HG03095 (cell line): ENCODE measurements at regions not wholly inside any gene's neighbourhood (a gene's known extent, or its start where the extent isn't known, plus 50 kb on each side); places are given as distances from the start of the nearest gene placed in this dataset.
"Not testable (repeated sequence)": the region's sequence is repeated elsewhere in the genome, so short reads cannot be mapped to it uniquely, and the experiment has no call there.

Experiments used
- ATAC-seq: cut with Tn5 transposase; IDR thresholded peaks from one replicate; pipeline ENCODE4 v1.9.1; 2021; ENCODE audit warnings: moderate library complexity; ENCODE audit not compliant: unreplicated experiment

DNA sequence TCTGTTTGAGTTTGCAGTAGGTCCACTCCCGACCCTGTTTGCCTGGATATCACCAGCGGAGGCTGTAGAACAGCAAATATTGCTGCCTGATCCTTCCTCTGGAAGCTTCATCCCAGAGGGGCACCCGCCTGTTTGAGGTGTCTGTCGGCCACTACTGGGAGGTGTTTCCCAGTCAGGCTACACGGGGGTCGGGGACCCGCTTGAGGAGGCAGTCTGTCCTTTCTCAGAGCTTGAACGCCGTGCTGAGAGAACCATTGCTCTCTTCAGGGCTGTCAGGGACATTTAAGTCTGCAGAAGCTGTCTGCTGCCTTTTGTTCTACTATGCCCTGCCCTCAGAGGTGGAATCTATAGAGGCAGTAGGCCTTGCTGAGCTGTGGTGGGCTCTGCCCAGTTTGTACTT is 422.3 kb downstream of the CCDC85A start:
- ATAC-seq, result not testable (repeated sequence)

DNA sequence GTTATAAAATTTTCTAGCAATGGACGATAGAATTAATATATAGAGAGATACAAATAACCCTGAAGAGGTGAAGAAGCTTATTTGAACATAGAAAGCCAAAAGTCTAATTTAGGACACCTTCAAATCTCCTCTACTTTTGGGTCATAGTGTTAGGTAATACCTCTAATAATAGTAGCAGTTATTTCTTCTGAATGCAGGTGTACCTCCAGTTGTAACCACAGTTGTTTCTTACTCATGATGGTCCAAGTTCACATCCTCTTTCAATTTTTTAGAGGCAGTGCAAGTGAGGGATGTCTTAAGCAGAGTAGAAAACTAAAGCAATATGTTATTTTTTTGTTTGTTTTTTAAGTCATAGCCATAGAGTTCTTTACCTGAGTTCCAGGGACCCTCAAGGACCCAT is 429.5 kb downstream of the CCDC85A start:
- ATAC-seq, result peak; percentile 79

DNA sequence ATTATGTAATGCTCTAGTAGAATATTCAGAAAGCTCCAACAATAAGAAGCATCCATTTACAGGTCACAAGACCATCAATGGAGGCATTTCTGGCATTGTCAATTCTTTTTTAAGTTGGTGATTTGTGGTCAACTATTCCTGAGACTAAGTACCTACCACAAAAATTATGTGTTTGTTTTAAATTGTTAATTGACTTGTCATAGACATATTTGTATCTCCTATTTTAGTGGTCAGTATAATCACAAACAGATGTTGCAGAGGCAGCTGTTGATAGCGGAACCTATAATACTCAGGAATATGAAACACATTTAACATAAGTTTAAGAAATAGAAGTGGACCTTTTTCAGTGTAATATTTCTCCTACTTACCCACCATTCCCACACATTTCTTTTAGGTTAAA is 430.1 kb downstream of the CCDC85A start:
- ATAC-seq, result no peak

DNA sequence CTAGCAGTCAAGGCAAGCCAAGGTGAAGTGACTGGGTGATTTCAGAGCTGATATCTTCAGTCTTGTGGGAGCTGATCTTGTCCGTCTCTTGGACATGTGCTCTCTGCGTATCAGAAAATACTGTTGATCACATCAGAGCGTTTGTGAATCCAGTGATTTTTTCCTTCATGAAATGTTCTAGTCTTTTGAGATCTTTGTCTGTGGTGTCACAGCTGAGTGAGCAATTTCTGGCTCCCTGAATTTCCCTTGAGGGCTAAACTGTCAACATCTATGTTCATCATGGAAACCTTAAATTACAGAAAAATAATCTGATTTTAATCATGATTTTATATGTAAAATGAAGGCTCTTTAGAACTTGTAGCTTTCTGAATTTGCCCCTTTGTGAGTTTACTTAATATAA is 432.0 kb downstream of the CCDC85A start:
- no peak for ATAC-seq

DNA sequence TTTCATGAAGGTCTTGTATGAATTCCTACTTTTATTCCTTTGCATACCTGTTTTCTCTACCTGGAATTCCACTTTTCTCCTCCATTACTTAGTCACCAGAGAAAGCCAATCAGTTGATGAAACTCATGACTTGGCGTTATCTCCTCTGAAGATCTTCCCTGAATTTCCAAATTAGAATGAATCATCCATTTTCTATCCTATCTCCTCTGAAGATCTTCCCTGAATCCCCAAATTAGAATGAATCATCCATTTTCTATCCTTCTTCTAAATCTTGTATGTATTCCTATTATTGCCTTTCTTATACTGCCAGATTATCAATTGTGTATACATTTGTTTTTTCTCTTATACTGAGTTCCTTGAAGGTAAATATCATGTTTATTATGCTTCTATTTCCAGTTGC is 440.4 kb downstream of the CCDC85A start:
- ATAC-seq, result no peak

DNA sequence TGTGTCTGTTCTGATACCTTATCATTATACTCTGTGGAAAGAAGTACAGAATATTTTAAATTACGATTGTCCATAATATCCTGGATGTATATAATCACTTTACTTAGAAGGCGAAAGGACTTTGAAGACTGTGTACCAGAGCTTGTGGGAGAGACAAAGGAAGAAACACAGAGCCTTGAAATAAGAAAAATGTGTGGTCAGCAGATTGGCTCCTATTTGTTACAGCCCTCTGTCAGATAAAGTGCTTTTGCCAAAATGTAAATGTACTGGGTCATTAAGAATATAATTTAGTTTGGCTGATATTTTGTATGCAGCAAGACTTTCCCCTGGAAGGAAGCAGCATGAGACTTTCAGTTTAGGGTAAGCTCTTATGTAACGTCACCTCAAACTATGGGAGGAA is 443.1 kb downstream of the CCDC85A start:
- ATAC-seq, result no peak

DNA sequence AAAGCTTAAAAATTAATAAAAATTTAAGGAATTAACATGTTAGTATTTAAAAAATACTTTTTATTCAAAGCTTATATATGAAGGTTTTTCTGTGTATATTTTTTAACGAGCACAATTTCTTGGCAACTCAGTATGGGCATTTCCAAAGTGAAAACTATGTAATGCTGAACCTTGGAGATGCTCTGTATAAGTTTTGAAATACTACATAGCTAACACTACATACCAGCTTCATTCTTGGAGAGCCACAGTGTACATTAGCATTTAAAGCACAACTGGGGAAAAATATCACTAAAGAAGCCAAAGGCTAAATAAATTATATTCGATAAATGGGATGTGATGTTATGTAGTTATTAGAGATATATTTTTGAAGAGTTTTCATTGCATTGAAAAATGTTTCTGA is 446.5 kb downstream of the CCDC85A start:
- ATAC-seq, result no peak

DNA sequence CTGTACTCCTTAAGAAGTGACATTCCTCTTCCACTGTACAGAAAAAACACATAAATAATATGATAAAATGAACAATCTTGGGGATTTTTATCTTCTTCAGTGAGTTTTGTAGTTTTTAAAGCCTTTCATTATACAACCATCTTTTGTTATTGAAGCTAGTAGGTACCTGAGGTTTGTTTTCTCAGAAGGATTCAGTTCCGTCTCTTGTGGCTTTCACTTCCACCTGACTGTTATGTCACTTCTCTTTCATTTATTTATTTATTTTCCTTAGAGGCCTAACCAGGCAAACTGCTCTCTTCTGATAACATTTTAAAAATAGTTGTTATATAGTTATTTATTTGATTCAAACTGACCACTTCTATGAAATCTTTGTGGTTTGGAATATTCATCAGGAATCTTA is 464.2 kb downstream of the CCDC85A start:
- no peak for ATAC-seq

DNA sequence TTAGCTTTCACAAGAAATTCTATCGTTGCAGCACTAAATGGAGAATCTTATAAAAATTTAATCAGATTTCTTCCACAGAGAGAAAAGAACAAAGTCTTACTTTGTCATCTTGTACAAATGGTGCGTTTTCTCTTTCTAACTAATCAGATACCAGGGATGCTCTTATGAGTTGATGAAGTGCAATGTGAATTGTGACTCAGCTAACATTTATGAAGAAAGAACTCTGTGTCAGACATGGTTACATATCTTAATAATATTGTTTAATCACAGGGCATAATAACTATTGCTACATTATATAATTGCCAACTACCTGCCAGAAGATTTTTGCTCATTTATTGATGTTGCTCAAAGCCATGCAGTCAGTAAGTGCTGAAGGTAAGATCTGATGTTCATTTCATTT is 465.0 kb downstream of the CCDC85A start:
- no peak for ATAC-seq

DNA sequence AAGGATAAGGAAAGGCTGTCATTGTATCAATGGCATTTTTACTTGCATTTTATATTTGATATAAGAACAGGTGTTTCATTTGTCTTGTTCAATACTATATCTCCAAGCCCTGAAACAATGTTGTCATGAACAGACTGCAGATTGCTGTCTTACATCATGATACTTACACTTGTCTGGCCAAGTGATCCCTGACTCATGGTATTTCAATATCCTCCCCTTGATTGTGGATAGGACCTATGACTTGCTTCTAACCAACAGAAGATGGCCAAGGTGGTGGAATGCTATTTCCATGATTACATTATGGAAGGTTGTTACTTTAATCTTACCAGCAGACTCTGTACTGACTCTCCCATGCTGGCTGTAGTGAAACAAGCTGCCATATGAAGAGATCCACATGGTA is 471.1 kb downstream of the CCDC85A start:
- no peak for ATAC-seq

DNA sequence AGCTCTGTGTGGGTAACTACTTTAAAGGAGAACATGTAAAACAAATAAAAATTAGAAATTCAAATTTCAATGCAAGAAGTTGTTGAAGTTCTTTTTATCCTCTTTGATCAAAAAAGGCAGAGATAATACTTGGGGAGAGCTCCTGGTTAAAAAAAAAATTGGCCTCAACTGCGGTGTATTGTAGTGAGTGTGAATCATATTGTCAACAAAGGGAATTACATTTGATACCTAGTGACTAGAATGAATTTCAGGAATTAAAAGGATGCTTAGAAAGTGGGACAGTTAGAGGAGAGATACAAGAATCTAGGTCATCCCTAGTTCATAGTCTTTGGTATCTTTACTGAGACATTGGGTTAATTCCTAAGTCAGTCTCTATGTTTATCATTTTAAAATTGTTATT is 473.0 kb downstream of the CCDC85A start:
- no peak for ATAC-seq

DNA sequence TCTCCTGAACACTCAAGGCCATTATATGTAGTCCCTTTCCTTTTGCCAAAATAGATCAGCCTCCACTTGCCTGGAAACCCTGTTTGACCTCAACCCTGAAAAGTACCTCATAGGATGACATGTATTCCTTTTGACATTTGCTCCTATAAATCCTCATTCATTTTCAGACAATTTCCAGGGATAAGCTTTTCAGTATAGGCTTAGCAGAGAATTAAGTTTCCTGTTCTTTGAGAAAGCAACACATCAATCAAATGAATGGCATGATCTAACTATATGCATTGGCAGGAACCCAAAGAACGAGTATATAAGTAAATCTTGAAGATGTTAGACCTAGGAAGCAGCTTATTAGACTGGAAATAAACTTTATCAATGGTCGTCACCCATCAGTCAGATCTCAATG is 483.0 kb downstream of the CCDC85A start:
- no peak for ATAC-seq

DNA sequence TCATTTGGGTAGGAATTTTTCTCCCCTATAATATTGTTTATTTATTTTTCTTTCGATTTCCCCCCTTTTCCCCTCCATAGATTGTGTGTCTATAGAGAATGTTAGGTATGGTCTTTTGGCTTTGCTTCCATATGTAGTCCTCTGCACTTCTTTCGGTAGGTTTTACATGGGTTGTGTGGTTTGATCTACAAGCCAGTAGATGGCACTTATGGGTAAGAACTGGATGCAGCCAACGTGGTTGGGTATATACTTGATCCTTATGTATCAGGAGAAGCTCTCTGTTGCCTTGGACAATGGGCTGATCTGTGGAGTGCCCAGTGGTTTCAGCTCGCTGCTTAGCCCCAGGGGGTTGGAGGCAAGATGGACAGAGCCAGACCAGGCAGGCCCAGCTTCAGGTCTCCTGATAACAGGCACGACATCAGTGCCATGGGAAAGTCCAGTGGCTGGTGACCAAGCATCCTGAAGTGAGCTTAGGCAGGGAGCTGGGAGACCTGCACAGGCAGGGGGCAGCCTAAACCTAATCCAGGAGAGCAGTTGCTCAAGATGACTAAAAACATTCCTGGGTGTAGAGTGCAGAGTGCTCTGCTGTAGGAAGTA is 488.3 kb downstream of the CCDC85A start:
- no peak for ATAC-seq

DNA sequence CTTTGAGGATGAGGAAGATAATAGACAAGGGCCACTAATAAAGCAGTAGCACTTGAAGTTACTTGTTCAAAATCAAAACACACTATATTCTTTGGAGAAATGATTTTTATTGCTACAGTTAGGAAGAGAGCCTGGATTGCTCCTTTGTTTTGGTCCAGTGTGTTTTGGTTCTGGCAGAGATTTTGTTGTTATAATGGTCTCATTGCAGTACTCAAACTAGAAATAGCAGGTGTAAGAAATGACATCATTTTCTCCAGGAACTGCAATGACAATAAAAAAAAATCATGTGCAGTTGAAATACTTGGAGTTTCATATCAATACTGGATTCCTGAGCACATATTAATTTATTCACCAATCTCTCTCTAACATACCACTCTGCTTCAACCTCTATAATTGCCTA is 490.3 kb downstream of the CCDC85A start:
- no peak for ATAC-seq

DNA sequence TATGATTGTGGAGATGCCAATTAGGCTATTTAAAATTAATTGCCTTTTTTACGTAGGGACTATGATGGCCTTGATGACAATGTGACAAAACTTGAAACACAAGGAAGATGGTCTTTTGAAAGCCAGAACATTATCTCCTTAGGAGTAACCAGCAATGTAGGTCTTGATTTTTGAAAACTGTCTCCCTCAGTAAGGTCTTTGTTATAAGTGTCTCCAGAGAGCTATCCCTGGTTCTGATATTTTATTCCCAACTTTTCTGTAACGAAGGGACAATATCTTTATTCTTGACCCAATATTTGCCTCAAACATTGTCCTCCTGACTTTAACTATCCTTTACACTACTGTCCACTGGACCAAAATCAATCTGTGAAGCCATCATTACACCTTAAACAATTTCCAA is 493.2 kb downstream of the CCDC85A start:
- no peak for ATAC-seq

DNA sequence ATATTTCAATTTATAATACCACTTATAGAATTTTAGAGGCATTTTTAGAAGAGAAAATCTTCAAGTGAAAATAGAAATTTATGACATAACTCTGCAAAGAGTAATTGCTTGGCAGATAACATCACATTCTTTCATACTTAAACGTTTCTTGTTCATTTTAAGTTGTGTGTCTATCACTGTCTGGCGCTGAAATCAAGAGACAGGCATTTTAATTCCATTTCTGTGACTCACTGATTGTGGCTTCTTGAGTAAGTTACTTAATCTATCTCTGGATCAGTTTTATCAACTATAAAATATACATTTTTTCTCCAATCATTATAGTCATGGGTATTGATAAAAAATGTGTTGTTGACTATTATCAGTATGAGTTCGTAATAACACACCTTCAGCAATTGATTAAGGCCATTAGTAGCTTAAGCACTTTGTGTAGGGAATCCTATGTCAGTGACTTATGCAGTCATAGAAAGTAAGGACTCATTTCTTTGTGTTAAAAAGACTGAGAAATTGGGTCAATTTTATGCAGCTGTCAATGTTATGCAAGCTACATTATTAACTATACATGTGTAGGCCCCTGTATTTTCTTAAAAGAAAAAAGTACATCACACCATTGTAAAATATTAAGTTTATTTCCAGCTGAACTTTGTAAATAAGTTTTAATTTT is 497.3 kb downstream of the CCDC85A start:
- no peak for ATAC-seq

DNA sequence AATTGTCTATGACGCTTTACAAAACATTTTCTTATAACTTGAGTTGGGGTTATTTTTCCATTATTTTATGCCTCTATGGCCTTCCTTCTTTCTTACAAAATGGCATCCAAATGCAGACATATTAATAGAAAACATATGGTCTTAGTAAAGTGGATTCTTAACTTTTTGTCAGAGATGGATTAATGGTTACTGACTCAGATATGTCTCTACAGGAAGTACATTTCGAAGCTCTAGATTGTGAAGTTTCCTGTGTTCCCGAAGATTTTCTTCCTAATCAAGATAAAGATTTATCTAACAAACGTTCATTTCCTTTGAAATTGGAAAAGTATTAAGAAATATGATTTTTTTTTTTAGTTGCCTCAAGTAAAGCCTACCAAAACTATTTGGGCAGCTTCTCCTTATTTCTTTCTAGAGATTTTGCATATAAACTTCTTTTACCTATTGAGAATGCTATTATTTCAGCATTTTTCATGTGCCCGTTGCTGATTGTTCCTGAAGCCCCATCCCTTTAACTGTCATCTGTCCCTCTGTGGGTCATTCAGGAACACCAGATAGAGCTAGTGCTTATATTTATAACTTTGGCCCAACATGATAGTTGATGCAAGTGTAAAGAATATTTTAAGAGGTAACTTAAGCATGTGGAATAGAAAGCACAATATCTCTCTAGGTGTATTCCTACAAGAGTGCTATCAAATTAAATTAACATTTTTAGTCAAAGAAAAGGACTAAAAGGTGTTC is 498.0 kb downstream of the CCDC85A start:
- ATAC-seq, result no peak

DNA sequence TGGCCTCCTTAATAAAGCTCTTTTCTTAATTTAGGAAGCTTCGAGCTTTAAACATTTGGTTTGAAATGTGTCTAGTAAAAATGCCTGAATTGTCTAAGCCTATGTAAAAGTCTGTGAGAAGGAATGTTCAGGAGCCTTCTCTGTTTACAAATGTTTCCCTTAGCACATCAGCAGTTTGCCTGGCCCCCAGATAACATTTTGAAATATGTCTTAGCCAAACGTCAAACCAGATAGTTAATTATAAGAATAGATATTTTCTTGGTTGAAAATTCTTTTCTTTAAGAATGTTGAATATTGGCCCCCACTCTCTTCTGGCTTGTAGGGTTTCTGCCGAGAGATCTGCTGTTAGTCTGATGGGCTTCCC is 498.6 kb downstream of the CCDC85A start:
- no peak for ATAC-seq

DNA sequence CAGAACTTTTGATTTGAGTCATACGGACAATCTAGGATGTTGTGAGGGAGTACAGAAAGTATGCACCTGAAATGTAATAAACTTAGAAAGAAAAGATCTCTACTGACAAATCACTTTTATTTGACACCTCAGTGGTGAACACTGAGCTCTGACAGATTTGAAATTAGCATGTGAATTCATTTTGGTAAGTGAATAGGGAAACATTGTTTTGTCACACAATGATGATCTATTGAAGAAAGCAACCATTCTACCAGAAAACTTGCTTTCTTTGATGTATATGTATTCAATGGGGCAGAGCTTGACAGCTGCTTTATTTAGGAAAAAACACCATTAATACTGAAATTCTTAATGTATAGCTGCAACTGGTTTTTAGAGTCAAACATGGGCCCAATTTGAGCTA is 500.5 kb downstream of the CCDC85A start:
- ATAC-seq, result no peak

DNA sequence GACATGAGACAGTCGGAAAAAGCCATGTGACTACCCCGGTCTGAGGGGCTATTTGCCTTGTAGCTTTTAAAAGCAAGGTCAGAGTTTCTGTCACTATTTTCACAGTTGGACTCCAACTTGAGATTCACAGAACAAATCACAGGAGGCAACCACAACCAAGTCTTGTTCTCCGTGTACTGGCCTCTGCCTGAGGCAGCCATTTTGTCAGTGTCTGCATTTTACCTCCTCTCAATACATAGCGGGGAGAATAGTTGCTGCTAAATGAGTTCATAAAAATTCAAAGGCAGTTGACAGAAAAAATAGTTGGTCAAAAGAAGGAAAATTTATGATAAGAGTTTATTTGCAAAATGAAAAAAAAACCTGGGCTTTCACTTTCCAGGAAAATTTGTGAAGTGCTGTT is 501.4 kb downstream of the CCDC85A start:
- ATAC-seq, result no peak

DNA sequence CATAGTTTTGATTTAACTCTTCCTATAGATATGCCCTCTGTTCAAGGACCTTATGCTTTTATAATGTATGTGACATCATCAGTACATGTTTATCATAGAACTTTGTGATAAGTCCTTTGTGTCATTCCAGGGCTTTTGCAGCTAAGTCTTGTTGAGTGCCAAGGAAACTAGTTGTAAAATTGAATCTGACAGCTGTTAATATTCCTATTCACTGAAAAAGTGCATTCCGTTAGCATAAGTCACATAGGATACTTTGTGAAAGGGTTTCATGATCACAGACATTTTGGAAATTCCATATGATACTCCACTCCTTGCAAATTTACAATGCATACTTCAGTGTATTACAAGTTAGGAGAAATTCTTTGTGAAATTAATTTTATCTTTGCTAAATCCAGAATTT is 503.4 kb downstream of the CCDC85A start:
- no peak for ATAC-seq

DNA sequence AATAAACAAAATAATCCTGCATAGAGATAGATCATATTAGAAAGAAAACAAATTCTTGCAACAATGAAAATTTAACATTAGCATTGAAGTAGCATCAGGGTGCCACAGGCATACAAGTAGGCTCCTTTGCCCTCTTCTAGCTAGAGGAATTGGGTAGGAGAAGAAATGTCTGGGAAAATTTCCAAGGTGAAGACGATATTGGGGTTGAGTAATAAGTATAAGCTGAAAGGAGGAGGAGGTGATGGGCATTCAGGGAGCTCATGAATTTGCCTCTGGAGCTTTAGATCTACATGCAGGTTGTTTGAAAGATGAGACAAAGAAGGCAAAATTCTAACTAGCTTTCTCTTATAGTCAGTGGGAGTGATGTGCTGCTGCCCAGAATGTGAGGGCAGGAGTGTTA is 504.9 kb downstream of the CCDC85A start:
- ATAC-seq, result no peak

DNA sequence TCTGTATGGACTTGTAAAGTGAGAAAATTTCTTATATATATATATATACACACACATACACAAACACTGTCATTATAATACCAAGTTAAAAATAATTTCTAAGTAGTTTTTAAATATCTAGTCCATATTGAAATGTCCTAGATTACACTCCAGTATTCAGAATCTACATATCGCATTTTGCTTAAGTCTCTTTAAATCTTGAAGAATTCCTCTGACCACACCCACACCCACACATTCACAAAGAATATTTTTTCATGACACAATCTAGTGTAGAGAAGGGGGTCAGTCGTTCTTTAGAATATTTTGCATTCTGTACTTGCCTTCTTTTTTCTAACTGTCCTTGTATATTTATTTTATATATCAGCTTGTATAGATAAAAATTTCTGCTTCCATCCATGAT is 509.7 kb downstream of the CCDC85A start:
- no peak for ATAC-seq
